Lower leg skin (tissue), 3 donors: ENCODE measurements at regions not wholly inside any gene's neighbourhood (a gene's known extent, or its start where the extent isn't known, plus 50 kb on each side); places are given as distances from the start of the nearest gene placed in this dataset.

ENCODE experiments used
- CTCF ChIP-seq, 3 donors: fragments of 450-650 bp; IDR thresholded peaks; one replicate each; pipeline ENCODE4 v1.5.1; 2016; ENCODE audit warnings: antibody characterized with exemption in 3 of 3, mild to moderate bottlenecking in 3 of 3, moderate library complexity in 2 of 3
- POLR2A ChIP-seq, 2 donors: fragments of 450-650 bp; IDR thresholded peaks; one replicate each; pipeline ENCODE4 v1.6.1; 2016 to 2017; ENCODE audit warnings: antibody characterized with exemption in 2 of 2, mild to moderate bottlenecking in 1 of 2, moderate library complexity in 1 of 2

- TF ChIP-seq CTCF (IDR thresholded peaks at IDR 0.05), result no peak
- TF ChIP-seq POLR2A (IDR thresholded peaks at IDR 0.05), result no peak
These were observed 548.7 kb downstream of the GBA3 start for GRCh38 chr4:23241408-23241807.
